HCT116 (cell line): ENCODE measurements at regions not wholly inside any gene's neighbourhood (a gene's known extent, or its start where the extent isn't known, plus 50 kb on each side); places are given as distances from the start of the nearest gene placed in this dataset.

Experiments used
- ATAC-seq: fragments of 200-7000 bp; cut with Tn5 transposase; 2 replicates; pipeline ENCODE4 v1.9.1; 2020; ENCODE audit warnings: mild to moderate bottlenecking, moderate library complexity
- BruUV-seq: library from RNA; stranded (reverse); fragments of 400-500 nt; replicated peaks from 2 replicates; lab custom pipeline; 2021; lab: Mats Ljungman, UMichigan
- CTCF ChIA-PET: fragments of 300-600 bp; sonication (Branson Sonifier 250); formaldehyde crosslinking; loops from one replicate; lab custom pipeline; 2021; ENCODE audit warnings: antibody characterized with exemption; lab: Charles Lee
- POLR2A ChIA-PET: fragments of 300-600, 350-600 bp; sonication (Branson Sonifier 250); formaldehyde crosslinking; loops from one replicate; lab custom pipeline; 2021; ENCODE audit warnings: antibody characterized with exemption; lab: Charles Lee
- RAD21 ChIA-PET, 2 experiments: fragments of 300-600 bp; sonication (Branson Sonifier 250); formaldehyde crosslinking; loops; one replicate each; lab custom pipeline; 2023; ENCODE audit warnings: low total read pairs in 2 of 2; ENCODE audit not compliant: uncharacterized antibody in 2 of 2, unreplicated experiment in 2 of 2, low non-redundant PET in 1 of 2; lab: Charles Lee
- DNase-seq: peaks from one replicate; pipeline ENCODE4 v3.0.0-alpha.2; 2010; ENCODE audit warnings: low read depth, low spot score
- H2AFZ ChIP-seq: fragments of 200-600 bp; shearing (Covaris generic), sonication (generic); 2 replicates; pipeline ENCODE4 v1.6.1; 2017; ENCODE audit warnings: low read depth, mixed run types, mixed read lengths, antibody characterized with exemption, low read length; ENCODE audit not compliant: poor library complexity, severe bottlenecking
- H3K27ac ChIP-seq: 2 replicates; pipeline ENCODE4 v1.5.1; 2012; ENCODE audit warnings: low read depth, low read length
- H3K27me3 ChIP-seq: fragments of 200-600 bp; sonication (generic); 2 replicates; pipeline ENCODE4 v1.6.1; 2016; ENCODE audit warnings: mixed run types, low read length, mixed read lengths; ENCODE audit not compliant: insufficient read depth
- H3K36me3 ChIP-seq, 2 experiments: fragments of 200-500 bp in 1 of 2; fragments of 200-600 bp in 1 of 2; sonication (Bioruptor generic) in 1 of 2; sonication (generic) in 1 of 2; 2 replicates each; pipeline versions ENCODE4 v1.5.1 to v1.6.1; 2014 to 2016; ENCODE audit warnings: low read length in 2 of 2, inconsistent platforms in 1 of 2, mixed read lengths in 1 of 2, mixed run types in 1 of 2; ENCODE audit not compliant: insufficient read depth in 2 of 2, control insufficient read depth in 1 of 2
- H3K4me1 ChIP-seq, 2 experiments: fragments of 200-600 bp in 1 of 2; sonication (generic) in 1 of 2; 2 replicates each; pipeline versions ENCODE4 v1.5.1 to v1.6.1; 2012 to 2017; ENCODE audit warnings: low read length in 2 of 2, inconsistent platforms in 1 of 2, mild to moderate bottlenecking in 1 of 2, mixed read lengths in 1 of 2, mixed run types in 1 of 2, moderate library complexity in 1 of 2; ENCODE audit not compliant: insufficient read depth in 2 of 2, control insufficient read depth in 1 of 2
- H3K4me2 ChIP-seq: fragments of 200-600 bp; sonication (generic); 2 replicates; pipeline ENCODE4 v1.6.1; 2017; ENCODE audit warnings: mixed run types, low read length, mixed read lengths
- H3K4me3 ChIP-seq, 2 experiments: fragments of 200-600 bp in 1 of 2; sonication (generic) in 1 of 2; replicated peaks in 1 of 2; 2 replicates each; pipeline ENCODE4 v1.5.1; 2011 to 2016; ENCODE audit warnings: low read length in 2 of 2, control low read depth in 1 of 2, low read depth in 1 of 2, mild to moderate bottlenecking in 1 of 2, mixed read lengths in 1 of 2, mixed run types in 1 of 2
- H3K79me2 ChIP-seq: fragments of 200-600 bp; sonication (generic); 2 replicates; pipeline ENCODE4 v1.6.1; 2017; ENCODE audit warnings: mild to moderate bottlenecking, mixed run types, low read length, moderate library complexity, mixed read lengths; ENCODE audit not compliant: insufficient read depth
- H3K9ac ChIP-seq: fragments of 200-600 bp; sonication (generic); 2 replicates; pipeline ENCODE4 v1.6.1; 2016; ENCODE audit warnings: low read length, mixed read lengths
- H3K9me2 ChIP-seq: fragments of 200-600 bp; sonication (generic), shearing (Covaris generic); 2 replicates; pipeline ENCODE4 v1.6.1; 2017; ENCODE audit warnings: mixed run types, mild to moderate bottlenecking, moderate library complexity; ENCODE audit not compliant: insufficient read depth
- H3K9me3 ChIP-seq, 2 experiments: fragments of 200-500 bp in 1 of 2; fragments of 200-600 bp in 1 of 2; sonication (Bioruptor generic) in 1 of 2; sonication (generic) in 1 of 2; 2 replicates each; pipeline ENCODE4 v1.6.1; 2014 to 2017; ENCODE audit warnings: low read length in 2 of 2, mixed read lengths in 2 of 2, inconsistent platforms in 1 of 2, low read depth in 1 of 2, mild to moderate bottlenecking in 1 of 2, mixed run types in 1 of 2, moderate library complexity in 1 of 2; ENCODE audit not compliant: control insufficient read depth in 1 of 2, insufficient read depth in 1 of 2
- H4K20me1 ChIP-seq: fragments of 200-600 bp; sonication (generic), shearing (Covaris generic); 2 replicates; pipeline ENCODE4 v1.6.1; 2017; ENCODE audit warnings: mixed run types, mild to moderate bottlenecking, moderate library complexity; ENCODE audit not compliant: insufficient read depth
- POLR2A ChIP-seq: IDR thresholded peaks from 2 replicates; pipeline ENCODE4 v1.7.0; 2011; ENCODE audit warnings: borderline replicate concordance; ENCODE audit not compliant: insufficient read depth, insufficient read length; ENCODE audit errors: extremely low read depth
- RAD21 ChIP-seq: IDR thresholded peaks from 2 replicates; pipeline ENCODE4 v1.6.1; 2012; ENCODE audit warnings: low read depth, mild to moderate bottlenecking
- REST ChIP-seq: IDR thresholded peaks from 2 replicates; pipeline ENCODE4 v1.6.1; 2012; ENCODE audit warnings: low read depth
- SIN3A ChIP-seq: IDR thresholded peaks from 2 replicates; pipeline ENCODE4 v1.6.1; 2012; ENCODE audit warnings: low read depth
- SP1 ChIP-seq: IDR thresholded peaks from 2 replicates; pipeline ENCODE4 v1.6.1; 2012; ENCODE audit warnings: low read depth
- SRF ChIP-seq: IDR thresholded peaks from 2 replicates; pipeline ENCODE4 v1.6.1; 2012; ENCODE audit warnings: low read depth
- YY1 ChIP-seq: IDR thresholded peaks from 2 replicates; pipeline ENCODE4 v1.6.1; 2011; ENCODE audit warnings: low read length, low read depth, moderate library complexity, mild to moderate bottlenecking; ENCODE audit not compliant: insufficient replicate concordance; ENCODE audit errors: extremely low read depth
- ZFX ChIP-seq: fragments of 450-650 bp; IDR thresholded peaks from 2 replicates; pipeline ENCODE4 v1.6.1; 2017
- intact Hi-C: fragments of 100-400 bp; cut with micrococcal nuclease; formaldehyde crosslinking; loops from 2 replicates; pipeline ENCODE4 v1.10.0; 2022
- TF ChIP-seq, protein P1 (sequence below): IDR thresholded peaks from 2 replicates; pipeline ENCODE4 v1.6.1; 2012
- TF ChIP-seq, protein P2 (sequence below), 3 experiments: fragments of 200-600 bp in 1 of 3; sonication (generic) in 1 of 3; IDR thresholded peaks in 2 of 3; conservative IDR thresholded peaks in 1 of 3; 2 replicates each; pipeline ENCODE4 v1.5.1; 2012 to 2017; ENCODE audit warnings: low read depth in 2 of 3, low read length in 2 of 3, antibody characterized with exemption in 1 of 3, borderline replicate concordance in 1 of 3, control low read depth in 1 of 3, mild to moderate bottlenecking in 1 of 3, mixed read lengths in 1 of 3, mixed run types in 1 of 3, moderate library complexity in 1 of 3; ENCODE audit not compliant: insufficient read depth in 1 of 3

DNA sequence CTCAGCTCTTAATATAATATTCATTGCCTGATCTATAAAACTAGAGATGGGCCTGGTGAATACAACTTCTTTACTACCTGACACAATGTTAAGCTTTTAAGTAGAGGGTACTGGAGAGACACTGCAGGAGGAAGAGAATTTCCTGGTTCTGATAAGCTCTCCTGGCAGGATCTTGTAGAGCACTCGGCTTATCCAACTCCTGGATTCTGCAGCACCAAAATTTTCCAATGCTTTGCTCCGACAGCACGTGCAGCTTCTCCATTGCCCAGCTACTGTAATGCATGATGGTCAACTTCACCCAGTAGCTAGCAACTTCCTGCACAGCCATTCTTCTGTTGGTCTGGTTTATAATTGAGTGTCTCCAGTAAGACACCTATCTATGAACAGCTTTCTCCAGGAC, 686.2 kb upstream of the BOD1L1 start:
- TF ChIP-seq SP1 = no peak
- TF ChIP-seq, protein P1, sequence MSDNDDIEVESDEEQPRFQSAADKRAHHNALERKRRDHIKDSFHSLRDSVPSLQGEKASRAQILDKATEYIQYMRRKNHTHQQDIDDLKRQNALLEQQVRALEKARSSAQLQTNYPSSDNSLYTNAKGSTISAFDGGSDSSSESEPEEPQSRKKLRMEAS = no peak
- no peak for TF ChIP-seq POLR2A
- no peak for TF ChIP-seq REST
- TF ChIP-seq SIN3A = no peak
- TF ChIP-seq, all 23 proteins: peak for 0
- no peaks in the 10 kb centered on the region for H3K4me1 ChIP-seq
- H3K27ac ChIP-seq = no peak overlapping the region
- no peaks in the 10 kb centered on the region for H3K9me2 ChIP-seq
- intact Hi-C loops = no loop called here
- H3K4me3 ChIP-seq = no peak overlapping the region
- H3K9ac ChIP-seq = no peak overlapping the region
- ChIA-PET RAD21 (no interaction called here), POLR2A (no interaction called here), CTCF (no interaction called here)
- no peaks in the 10 kb centered on the region for H3K27me3 ChIP-seq
- H3K36me3 ChIP-seq = no peaks in the 10 kb centered on the region
- H3K9me3 ChIP-seq = peaks cover 4 to 13% of the 10 kb centered on the region in 2 experiments; a peak in 2 of 4 replicates
- BruUV-seq = no TSS peak
- no peaks in the 10 kb centered on the region for H3K79me2 ChIP-seq
- H2AFZ ChIP-seq = no peak overlapping the region
- no peaks in the 10 kb centered on the region for H4K20me1 ChIP-seq
- DNase-seq (no peak), ATAC-seq (no peak)
- H3K4me2 ChIP-seq = no peak overlapping the region

- H4K20me1 ChIP-seq = no peaks in the 10 kb centered on the region
- ChIA-PET RAD21 (no interaction called here), POLR2A (no interaction called here), CTCF (no interaction called here)
- H3K4me1 ChIP-seq = no peaks in the 10 kb centered on the region
- H3K27ac ChIP-seq = no peak overlapping the region
- no peaks in the 10 kb centered on the region for H3K79me2 ChIP-seq
- H3K27me3 ChIP-seq = no peaks in the 10 kb centered on the region
- no peaks in the 10 kb centered on the region for H3K36me3 ChIP-seq
- no TSS peak for BruUV-seq
- H2AFZ ChIP-seq = no peak overlapping the region
- no peak overlapping the region for H3K4me3 ChIP-seq
- H3K9me3 ChIP-seq = peaks cover 4 to 10% of the 10 kb centered on the region in 2 experiments; a peak in 2 of 4 replicates
- intact Hi-C loops = no loop called here
- H3K9ac ChIP-seq = no peak overlapping the region
- ATAC-seq = no peak
- no peak overlapping the region for H3K4me2 ChIP-seq
- no peaks in the 10 kb centered on the region for H3K9me2 ChIP-seq
- DNase-seq = no peak
- TF ChIP-seq RAD21 = no peak
- TF ChIP-seq, protein P2, sequence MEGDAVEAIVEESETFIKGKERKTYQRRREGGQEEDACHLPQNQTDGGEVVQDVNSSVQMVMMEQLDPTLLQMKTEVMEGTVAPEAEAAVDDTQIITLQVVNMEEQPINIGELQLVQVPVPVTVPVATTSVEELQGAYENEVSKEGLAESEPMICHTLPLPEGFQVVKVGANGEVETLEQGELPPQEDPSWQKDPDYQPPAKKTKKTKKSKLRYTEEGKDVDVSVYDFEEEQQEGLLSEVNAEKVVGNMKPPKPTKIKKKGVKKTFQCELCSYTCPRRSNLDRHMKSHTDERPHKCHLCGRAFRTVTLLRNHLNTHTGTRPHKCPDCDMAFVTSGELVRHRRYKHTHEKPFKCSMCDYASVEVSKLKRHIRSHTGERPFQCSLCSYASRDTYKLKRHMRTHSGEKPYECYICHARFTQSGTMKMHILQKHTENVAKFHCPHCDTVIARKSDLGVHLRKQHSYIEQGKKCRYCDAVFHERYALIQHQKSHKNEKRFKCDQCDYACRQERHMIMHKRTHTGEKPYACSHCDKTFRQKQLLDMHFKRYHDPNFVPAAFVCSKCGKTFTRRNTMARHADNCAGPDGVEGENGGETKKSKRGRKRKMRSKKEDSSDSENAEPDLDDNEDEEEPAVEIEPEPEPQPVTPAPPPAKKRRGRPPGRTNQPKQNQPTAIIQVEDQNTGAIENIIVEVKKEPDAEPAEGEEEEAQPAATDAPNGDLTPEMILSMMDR (IDR thresholded peaks at IDR 0.05 in 2 of 3, conservative IDR thresholded peaks at IDR 0.05 in 1 of 3; ENCODE audit: borderline replicate concordance in 1 of 3, insufficient read depth in 1 of 3, low read depth in 2 of 3, low read length in 2 of 3) = no peak
- TF ChIP-seq YY1 = no peak
- TF ChIP-seq REST = no peak
- no peak for TF ChIP-seq SP1
- TF ChIP-seq SRF = no peak
- no peak for TF ChIP-seq POLR2A
- TF ChIP-seq ZFX = no peak
These were observed 687.2 kb upstream of the CPEB2 start for GRCh38 chr4:14315129-14315528.
